GM18870 (cell line): ENCODE measurements at regions not wholly inside any gene's neighbourhood (a gene's known extent, or its start where the extent isn't known, plus 50 kb on each side); places are given as distances from the start of the nearest gene placed in this dataset.
"Not testable (repeated sequence)": the region's sequence is repeated elsewhere in the genome, so short reads cannot be mapped to it uniquely, and the experiment has no call there.

ENCODE experiments used
- ATAC-seq: cut with Tn5 transposase; IDR thresholded peaks from one replicate; pipeline ENCODE4 v1.9.1; 2021; ENCODE audit warnings: moderate library complexity; ENCODE audit not compliant: unreplicated experiment

DNA sequence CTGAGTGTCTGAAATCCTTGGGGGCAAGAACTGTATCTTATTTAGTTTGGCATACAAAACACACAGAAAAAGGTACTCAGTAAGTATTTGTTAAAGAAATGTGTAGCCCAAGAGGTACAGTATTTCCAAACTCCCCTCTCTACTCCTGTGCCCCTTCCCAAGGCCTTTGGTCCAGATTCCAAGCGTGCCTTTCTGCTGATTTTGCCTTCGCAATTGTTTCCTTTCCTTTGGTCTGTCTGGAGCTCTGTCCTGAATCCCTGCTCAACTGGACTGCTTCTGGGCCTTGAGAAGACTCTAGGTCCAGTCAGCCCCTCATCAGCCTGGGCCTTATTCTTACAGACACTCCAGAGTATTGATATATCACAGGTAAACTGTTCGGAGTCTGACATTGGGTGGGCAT, 122.2 kb upstream of the SYNCRIP start:
- no peak for ATAC-seq

DNA sequence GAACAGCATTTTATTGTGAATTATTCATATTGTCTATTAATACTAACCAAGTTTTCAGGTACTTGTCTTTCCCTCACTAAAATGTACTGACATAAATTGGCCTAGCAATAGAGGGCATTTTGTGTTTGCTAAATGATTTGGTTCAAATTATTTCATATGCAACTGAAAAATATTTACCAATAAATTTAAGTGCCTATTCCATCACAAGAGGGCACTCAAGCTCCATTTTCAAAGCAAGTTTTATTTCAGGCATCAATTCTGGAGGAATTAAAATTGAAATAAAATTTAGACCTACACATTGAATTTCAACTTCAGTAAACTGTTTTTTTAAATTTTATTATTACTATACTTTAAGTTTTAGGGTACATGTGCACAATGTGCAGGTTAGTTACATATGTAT, 114.3 kb upstream of the SYNCRIP start:
- ATAC-seq, result no peak

DNA sequence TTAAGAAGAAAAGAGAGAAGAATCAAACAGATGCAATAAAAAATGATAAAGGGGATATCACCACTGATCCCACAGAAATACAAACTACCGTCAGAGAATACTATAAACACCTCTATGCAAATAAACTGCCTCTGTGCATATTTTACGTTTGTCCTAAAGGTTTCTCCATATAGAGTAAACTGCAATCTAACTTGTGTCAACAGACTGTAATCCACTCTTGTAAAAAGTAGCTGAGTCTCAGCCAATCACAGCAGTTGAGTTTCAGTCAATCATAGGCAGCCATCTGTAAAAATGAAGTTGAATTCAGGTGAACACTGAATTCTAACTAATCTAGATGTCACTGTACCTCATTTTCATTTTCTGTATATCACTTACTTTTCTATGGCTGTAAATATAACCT, 112.2 kb upstream of the SYNCRIP start:
- no peak for ATAC-seq

DNA sequence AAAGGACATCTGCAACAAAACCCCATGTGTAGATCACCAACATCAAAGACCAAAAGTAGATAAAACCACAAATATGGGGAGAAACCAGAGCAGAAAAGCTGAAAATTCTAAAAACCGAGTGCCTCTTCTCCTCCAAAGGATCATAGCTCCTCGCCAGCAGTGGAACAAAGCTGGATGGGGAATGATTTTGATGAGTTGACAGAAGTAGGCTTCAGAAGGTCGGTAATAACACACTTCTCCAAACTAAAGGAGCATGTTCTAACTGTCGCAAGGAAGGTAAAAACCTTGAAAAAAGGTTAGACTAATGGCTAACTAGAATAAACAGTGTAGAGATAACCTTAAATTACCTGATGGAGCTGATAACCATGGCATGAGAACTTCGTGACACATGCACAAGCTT, 109.9 kb upstream of the SYNCRIP start:
- no peak for ATAC-seq

DNA sequence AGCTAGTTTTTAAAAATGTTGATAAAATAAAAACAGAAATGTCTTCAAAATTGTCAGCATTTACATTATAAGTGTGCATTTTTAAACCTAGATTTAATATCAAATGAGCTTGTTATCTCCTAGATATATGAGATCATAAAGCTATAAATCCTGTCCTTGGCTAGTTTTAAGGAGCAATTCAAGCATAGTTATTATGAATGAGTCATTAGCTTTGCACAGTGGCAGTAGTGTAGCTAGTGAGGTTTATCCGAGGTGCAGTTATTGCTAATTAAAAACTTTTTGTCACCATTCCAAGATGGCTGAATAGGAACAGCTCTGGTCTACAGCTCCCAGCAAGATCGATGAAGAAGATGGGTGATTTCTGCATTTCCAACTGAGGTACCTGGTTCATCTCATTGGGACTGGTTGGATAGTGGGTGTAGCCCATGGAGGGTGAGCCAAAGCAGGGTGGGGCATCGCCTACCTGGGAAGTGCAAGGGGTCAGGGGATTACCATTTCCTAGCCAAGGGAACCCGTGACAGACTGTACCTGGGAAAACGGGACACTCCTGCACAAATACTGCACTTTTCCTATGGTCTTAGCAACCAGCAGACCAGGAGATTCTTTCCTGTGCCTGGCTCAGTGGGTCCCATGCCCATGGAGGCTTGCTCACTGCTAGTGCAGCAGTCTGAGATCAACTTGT, 108.8 kb upstream of the SYNCRIP start:
- no peak for ATAC-seq

DNA sequence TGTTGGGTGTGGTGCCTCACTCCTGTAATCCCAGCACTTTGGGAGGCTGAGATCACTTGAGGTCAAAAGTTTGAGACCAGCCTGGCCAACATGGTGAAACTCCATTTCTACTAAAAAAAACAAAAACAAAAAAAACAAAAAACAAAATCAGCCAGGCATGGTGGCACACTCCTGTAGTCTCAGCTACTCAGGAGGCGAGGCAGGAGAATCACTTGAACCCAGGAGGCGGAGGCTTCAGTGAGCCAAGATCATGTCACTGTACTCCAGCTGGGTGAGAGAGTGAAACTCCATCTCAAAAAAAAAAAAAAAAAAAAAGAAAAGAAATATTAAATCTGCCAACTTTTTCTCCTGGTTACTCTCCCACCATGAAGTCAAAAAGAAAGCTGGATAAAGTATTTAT, 107.5 kb upstream of the SYNCRIP start:
- ATAC-seq, result not testable (repeated sequence)

DNA sequence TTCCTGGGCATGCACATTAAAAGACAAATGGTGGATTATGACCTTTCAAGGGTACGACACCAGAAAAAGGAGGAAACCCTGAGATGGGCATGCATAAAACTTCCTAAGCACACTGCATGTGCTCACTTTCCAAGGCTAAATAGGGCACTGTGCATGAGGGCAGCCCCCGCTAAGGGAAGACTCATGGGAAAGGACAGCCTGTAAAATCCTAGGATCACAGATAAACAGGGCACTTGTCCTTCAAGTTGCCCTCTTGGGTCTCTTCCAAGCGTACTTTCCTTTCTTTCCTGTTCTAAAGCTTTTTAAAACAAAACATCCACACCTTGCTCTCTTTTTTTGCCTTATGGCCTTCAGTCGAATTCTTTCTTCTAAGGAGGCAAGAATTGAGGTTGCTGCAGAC, 106.5 kb upstream of the SYNCRIP start:
- ATAC-seq, result no peak

DNA sequence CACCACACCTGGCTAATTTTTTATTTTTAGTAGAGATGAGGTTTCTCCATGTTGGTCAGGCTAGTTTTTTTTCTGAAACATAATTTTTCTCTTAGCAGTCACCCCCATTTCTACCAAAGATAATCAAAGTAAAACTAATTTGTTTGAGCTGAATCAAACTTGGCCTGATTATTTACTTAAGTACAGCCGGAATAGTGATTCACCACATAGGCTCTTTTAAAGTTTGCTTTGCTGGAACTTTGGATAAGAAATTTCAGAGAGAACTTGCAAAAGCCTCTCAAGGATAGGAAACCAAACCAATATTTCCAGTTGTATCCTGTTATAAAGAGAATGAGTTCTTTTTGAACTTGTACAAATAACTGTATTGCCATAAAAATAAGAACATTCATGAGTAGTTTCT, 105.0 kb upstream of the SYNCRIP start:
- no peak for ATAC-seq

DNA sequence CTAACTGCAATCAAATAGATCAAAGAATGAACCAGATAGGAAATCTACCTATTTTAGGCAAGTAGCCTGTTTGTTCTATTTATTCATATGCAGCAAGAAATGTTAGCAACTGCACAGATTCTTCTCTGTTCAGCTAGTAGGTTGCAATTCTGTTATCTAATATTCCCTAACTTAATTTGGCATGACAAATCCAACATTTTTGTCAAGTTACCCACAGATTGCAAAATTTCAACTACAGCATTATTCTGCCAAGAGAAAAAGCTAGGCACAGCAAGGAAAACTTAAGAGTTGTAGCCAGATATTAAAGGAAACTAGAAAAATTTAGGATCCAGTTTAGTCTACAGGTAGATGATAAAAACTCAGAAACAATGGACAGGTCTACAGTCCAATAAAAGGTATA, 104.4 kb upstream of the SYNCRIP start:
- ATAC-seq, result no peak

DNA sequence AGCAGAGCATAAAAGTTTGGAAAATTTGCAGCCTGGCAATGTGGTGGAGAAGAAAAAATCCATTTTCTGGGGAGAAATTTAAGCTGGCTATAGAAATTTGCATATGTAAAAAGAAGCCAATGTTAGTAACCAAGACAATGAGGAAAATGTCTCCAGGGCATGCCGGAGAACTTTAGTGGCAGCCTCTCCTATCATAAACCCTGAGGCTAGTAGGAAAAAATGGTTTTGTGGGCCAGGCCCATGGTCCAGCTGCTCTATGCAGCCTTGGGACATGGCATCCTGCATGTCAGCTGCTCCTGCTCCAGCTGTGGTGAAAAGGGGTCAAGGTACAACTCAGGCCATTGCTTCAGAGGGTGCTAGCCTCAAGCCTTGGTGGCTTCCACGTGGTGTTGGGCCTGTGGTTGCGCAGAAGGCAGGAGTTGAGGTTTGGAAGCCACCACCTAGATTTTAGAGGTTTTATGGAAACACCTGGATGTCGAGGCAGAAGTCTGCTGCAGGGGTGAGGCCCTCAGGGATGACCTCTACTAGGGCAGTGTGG, 101.8 kb upstream of the SYNCRIP start:
- no peak for ATAC-seq

DNA sequence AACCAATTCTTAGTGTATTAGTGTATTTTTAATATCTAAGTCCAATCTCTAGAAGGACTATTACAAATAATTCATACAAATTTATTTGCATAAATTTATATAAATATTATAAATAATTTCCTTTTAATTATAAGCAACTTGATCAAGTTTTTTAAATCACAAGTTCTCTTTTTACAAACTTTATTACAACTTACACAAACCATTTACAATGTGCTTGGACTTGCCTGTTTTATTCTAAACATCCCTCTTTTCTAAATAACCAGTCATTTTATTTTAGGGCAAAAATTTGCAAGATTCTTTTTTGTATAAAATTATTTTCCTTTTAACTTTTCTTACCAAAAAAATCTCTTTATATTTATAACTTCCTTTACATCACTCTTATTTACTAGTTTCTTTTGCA, 83.5 kb upstream of the SYNCRIP start:
- no peak for ATAC-seq

DNA sequence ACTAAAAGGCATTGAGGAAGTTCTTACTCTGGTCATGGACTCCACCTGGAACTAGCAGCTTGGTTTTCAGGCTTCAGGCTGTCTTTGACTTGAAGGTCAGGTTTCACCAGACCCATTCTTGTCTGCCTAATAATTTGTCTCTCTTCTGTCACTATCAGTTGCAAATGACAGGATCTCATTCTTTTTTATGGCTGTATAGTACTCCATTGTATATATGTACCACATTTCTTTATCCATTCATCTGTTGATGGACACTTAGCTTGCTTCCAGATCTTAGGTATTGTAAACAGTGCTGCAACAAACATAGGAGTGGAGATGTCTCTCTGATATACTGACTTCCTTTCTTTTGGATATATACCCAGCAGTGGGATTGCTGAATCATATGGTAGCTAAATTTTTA, 73.1 kb upstream of the SYNCRIP start:
- no peak for ATAC-seq

DNA sequence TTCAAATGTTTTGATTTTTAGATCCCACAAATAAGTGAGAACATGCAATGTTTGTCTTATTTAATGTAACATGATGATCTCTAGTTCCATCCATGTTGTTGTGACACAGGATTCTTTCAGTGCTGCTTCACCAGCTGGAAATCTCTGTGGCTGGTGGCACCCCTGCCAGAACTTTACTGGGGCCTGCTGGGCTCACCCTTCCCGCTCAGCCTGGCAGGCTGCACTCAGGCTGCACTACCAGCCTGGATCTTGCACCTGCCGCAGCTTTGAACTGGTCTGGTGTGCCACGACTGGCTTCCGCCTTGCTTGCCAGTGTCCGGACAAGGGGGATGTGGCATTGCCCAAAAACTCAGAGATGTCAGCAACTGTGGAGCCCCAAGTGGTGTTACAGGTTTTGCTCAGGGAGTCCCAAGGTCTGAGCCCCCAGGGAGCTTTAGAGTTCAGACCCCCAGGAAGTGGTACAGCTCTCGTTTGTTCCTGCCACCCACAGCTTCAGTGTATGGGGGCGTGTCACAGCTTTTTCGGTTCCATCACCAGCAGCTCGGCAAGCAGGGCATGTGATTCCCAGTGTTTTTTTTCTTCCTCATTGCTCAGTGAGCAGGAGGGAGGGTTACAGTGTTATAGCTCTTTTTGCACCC, 72.3 kb upstream of the SYNCRIP start:
- ATAC-seq, result no peak

DNA sequence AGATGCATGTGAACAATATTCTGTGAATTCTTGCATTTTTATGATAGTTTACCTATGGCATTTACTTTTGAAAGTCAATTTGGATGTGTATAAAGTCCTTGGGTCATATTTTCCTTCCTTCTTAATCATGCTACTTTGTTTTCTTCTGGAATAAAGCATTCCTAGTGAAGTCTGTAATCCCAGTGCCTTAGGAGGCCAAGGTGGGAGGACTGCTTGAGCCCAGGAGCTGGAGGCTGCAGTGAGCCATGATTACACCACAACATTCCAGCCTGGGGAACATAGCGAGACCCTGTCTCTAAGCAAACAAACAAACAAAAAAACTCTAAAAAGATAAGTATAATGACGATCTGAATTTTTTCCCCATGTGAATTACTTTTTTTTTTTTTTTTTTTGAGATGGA, 69.7 kb upstream of the SYNCRIP start:
- ATAC-seq, result no peak

DNA sequence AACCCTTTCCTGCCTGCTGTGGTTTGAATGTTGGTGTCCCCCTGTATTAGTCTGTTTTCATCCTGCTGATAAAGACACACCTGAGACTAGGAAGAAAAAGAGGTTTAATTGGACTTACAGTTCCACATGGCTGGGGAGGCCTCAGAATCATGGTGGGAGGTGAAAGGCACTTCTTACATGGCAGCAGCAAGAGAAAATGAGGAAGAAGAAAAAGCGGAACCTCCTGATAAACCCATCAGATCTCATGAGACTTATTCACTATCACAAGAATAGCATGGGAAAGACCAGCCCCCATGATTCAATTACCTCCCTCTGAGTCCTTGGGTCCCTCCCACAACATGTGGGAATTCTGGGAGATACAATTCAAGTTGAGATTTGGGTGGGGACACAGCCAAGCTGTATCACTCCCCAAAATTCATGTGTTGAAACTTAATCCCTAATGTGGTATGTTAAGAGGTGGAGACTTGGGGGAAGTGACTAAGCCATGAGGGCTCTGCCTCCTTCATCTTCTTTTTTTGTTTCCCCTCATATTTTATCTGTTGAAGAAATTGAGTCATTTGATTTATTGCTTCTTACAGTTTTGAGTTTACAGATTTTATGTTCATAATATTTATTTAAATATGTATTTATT, 64.9 kb upstream of the SYNCRIP start:
- ATAC-seq, result not testable (repeated sequence)

DNA sequence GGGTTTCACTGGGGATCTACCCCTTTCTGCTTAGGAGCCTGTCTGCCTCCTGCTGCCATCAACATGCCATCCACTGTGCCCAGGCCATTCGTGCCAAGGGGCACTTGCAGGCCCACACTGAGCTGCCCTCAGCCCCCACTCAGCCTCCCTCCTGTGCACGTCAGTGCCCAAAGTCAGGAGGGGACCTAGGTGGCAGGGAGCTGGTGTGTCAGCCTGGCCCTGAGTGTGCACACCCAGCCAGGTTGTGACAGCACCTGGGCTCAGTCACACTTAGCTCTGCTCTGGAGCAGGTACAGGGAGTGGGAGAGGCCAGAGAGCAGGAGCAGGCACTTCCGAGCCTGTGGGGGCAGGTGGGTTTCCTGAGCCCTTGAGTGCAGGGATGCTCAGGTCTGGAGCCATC, 63.6 kb upstream of the SYNCRIP start:
- no peak for ATAC-seq

DNA sequence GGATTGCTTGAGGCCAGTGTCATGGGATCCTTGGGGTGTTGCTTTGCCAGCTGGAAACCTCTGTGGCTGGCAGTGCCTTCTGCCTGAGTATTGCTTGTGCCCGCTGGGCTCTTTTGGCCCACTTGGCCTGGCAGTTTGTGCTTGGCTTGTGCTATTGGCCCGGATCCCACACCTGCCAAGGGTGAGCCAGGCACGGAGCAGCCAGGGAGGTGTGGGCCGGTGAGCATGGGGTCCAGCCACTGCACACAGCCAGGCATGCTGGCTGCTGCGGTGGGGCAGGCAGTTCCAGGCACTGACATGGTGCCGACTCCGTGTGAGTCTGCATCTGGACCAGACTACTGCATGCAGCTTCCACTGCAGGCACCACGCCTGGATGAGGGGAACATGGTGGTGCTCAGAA, 62.5 kb upstream of the SYNCRIP start:
- no peak for ATAC-seq

DNA sequence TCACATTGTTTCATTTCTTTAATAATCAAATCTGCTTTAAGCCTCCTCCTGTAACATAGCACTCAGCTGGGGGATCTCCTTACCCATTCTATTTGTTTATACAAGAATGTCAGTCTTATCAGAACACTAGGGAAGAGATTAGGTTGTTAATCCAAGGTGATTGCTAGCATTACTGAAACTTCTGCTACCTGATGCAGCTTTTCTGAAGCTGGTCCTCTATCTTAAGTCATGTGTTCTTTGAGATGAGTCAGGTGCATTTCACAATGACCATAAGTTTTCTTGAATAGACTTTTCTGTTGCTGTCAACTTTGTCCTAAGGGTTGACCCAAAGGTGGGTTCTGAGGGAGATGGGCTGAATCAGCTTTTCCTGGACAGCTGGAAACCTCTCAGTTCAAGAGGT, 60.7 kb upstream of the SYNCRIP start:
- no peak for ATAC-seq
